ENCODE measurements at regions not wholly inside any gene's neighbourhood (a gene's known extent, or its start where the extent isn't known, plus 50 kb on each side); places are given as distances from the start of the nearest gene placed in this dataset.

- TF ChIP-seq JUNB (IDR thresholded peaks at IDR 0.05; ENCODE audit: unreplicated experiment) (no peak), CREB1 (CRISPR knock-in tag; IDR thresholded peaks at IDR 0.05; ENCODE audit: low read depth) (no peak), EZH2 (IDR thresholded peaks at IDR 0.05; ENCODE audit: low read depth, unreplicated experiment) (no peak), CTCF (conservative IDR thresholded peaks at IDR 0.05; ENCODE audit: low read depth in 2 of 2) (no peak), EZH2phosphoT487 (IDR thresholded peaks at IDR 0.05; ENCODE audit: unreplicated experiment) (no peak), ETS1 (IDR thresholded peaks at IDR 0.05) (no peak), POLR2AphosphoS5 (IDR thresholded peaks at IDR 0.05; ENCODE audit: low read depth) (no peak), REST (IDR thresholded peaks at IDR 0.05; ENCODE audit: unreplicated experiment) (no peak), ZNF114 (CRISPR knock-in tag; IDR thresholded peaks at IDR 0.05) (no peak), NANOG (IDR thresholded peaks at IDR 0.05; ENCODE audit: borderline replicate concordance) (no peak), STAT1 (IDR thresholded peaks at IDR 0.05; ENCODE audit: unreplicated experiment) (no peak), ZNF331 (CRISPR knock-in tag; IDR thresholded peaks at IDR 0.05; ENCODE audit: low read depth) (no peak)
These were observed 120.7 kb upstream of the PMEPA1 start for GRCh38 chr20:57830515-57830895.
